Endothelial cell of umbilical vein (primary cell): ENCODE measurements at regions not wholly inside any gene's neighbourhood (a gene's known extent, or its start where the extent isn't known, plus 50 kb on each side); places are given as distances from the start of the nearest gene placed in this dataset.

Source experiments
- BruUV-seq: library from RNA; stranded (reverse); fragments of 400-500 nt; replicated peaks from 2 replicates; lab custom pipeline; 2021; lab: Mats Ljungman, UMichigan
- CTCF ChIA-PET: fragments of 300-600, 350-600 bp; sonication (Branson Sonifier 250); formaldehyde crosslinking; loops from one replicate; lab custom pipeline; 2021; ENCODE audit warnings: antibody characterized with exemption, inconsistent platforms; lab: Charles Lee
- POLR2A ChIA-PET: fragments of 300-600, 350-600 bp; sonication (Branson Sonifier 250); formaldehyde crosslinking; loops from one replicate; lab custom pipeline; 2021; ENCODE audit warnings: antibody characterized with exemption, inconsistent platforms; lab: Charles Lee
- DNase-seq: peaks from one replicate; pipeline ENCODE4 v3.0.0-alpha.2; 2011; ENCODE audit warnings: low read depth, low spot score
- FAIRE-seq: peaks from 2 replicates; lab custom pipeline; 2011; peaks lifted over from hg19 to GRCh38; lab: Jason Lieb, UNC
- H2AFZ ChIP-seq: 2 replicates; pipeline ENCODE4 v1.6.0; 2012; ENCODE audit warnings: low read depth, low read length, control low read depth, inconsistent platforms
- H3K27ac ChIP-seq: 2 replicates; pipeline ENCODE4 v1.5.1; 2011; ENCODE audit warnings: low read depth, mild to moderate bottlenecking, control low read depth, low read length, moderate library complexity; ENCODE audit not compliant: insufficient read depth
- H3K27me3 ChIP-seq, 2 experiments: 2 replicates each; pipeline versions ENCODE4 v1.6.0 to v1.6.1; 2011; ENCODE audit warnings: low read length in 2 of 2, mixed read lengths in 1 of 2; ENCODE audit not compliant: control insufficient read depth in 2 of 2, insufficient read depth in 2 of 2
- H3K36me3 ChIP-seq, 2 experiments: 2 replicates in 1 of 2; 3 replicates in 1 of 2; pipeline ENCODE4 v1.5.1; 2011; ENCODE audit warnings: low read length in 2 of 2, mild to moderate bottlenecking in 1 of 2, moderate library complexity in 1 of 2; ENCODE audit not compliant: control insufficient read depth in 2 of 2, insufficient read depth in 2 of 2; ENCODE audit errors: extremely low read depth in 1 of 2
- H3K4me1 ChIP-seq: 3 replicates; pipeline ENCODE4 v1.5.1; 2011; ENCODE audit warnings: mild to moderate bottlenecking, low read length; ENCODE audit not compliant: control insufficient read depth, insufficient read depth; ENCODE audit errors: extremely low read depth
- H3K4me2 ChIP-seq: 2 replicates; pipeline ENCODE4 v1.6.1; 2011; ENCODE audit warnings: low read length, control low read depth, mixed read lengths; ENCODE audit not compliant: insufficient read depth
- H3K4me3 ChIP-seq, 3 experiments: fragments of 200-600 bp in 1 of 3; sonication (generic), shearing (Covaris generic) in 1 of 3; replicated peaks in 1 of 3; 2 replicates each; pipeline ENCODE4 v1.5.1; 2011 to 2016; ENCODE audit warnings: control low read depth in 3 of 3, low read length in 3 of 3, mild to moderate bottlenecking in 2 of 3, inconsistent platforms in 1 of 3, low read depth in 1 of 3, moderate library complexity in 1 of 3; ENCODE audit not compliant: insufficient read depth in 1 of 3
- H3K79me2 ChIP-seq: 2 replicates; pipeline ENCODE4 v1.6.0; 2012; ENCODE audit warnings: low read length, inconsistent platforms; ENCODE audit not compliant: control insufficient read depth, insufficient read depth
- H3K9ac ChIP-seq: replicated peaks from 2 replicates; pipeline ENCODE3; 2011; ENCODE audit warnings: low read length, control low read depth; ENCODE audit not compliant: insufficient read depth; ENCODE audit errors: extremely low read depth
- H3K9me1 ChIP-seq: replicated peaks from 3 replicates; pipeline ENCODE4 v1.6.0; 2011; ENCODE audit warnings: mild to moderate bottlenecking, low read length; ENCODE audit not compliant: control insufficient read depth, insufficient read depth; ENCODE audit errors: extremely low read depth
- H3K9me3 ChIP-seq: replicated peaks from 2 replicates; pipeline ENCODE4 v1.5.1; 2012; ENCODE audit warnings: low read length, inconsistent platforms; ENCODE audit not compliant: control insufficient read depth, insufficient read depth
- H4K20me1 ChIP-seq: replicated peaks from 2 replicates; pipeline ENCODE3; 2011; ENCODE audit warnings: mild to moderate bottlenecking, low read length; ENCODE audit not compliant: control insufficient read depth, insufficient read depth; ENCODE audit errors: extremely low read depth
- EZH2 ChIP-seq: IDR thresholded peaks from 2 replicates; pipeline ENCODE4 v1.6.1; 2012; ENCODE audit warnings: borderline replicate concordance, low read depth, mild to moderate bottlenecking, moderate library complexity, low read length, inconsistent platforms; ENCODE audit not compliant: severe bottlenecking
- FOS ChIP-seq: IDR thresholded peaks from 2 replicates; pipeline ENCODE4 v1.6.1; 2011; ENCODE audit warnings: mild to moderate bottlenecking, low read length, moderate library complexity, borderline replicate concordance; ENCODE audit not compliant: insufficient read depth
- GATA2 ChIP-seq: IDR thresholded peaks from 2 replicates; pipeline ENCODE4 v1.7.0; 2011; ENCODE audit warnings: low read depth, mild to moderate bottlenecking, moderate library complexity, mixed read lengths, low read length; ENCODE audit not compliant: insufficient read length, insufficient read depth
- JUN ChIP-seq: IDR thresholded peaks from 2 replicates; pipeline ENCODE4 v1.6.1; 2011; ENCODE audit warnings: borderline replicate concordance, low read depth; ENCODE audit not compliant: insufficient read length, insufficient read depth
- MYC ChIP-seq: IDR thresholded peaks from one replicate; pipeline ENCODE4 v1.6.1; 2011; ENCODE audit warnings: mild to moderate bottlenecking, low read depth, low read length
- POLR2A ChIP-seq: IDR thresholded peaks from 2 replicates; pipeline ENCODE4 v1.6.1; 2012; ENCODE audit warnings: low read depth, mild to moderate bottlenecking, control low read depth, low read length
- POLR2AphosphoS5 ChIP-seq: IDR thresholded peaks from 2 replicates; pipeline ENCODE4 v1.6.1; 2012; ENCODE audit warnings: low read depth, mild to moderate bottlenecking, control low read depth, low read length, moderate library complexity; ENCODE audit not compliant: insufficient read depth
- dilution Hi-C: fragments of 300-500 bp; cut with MboI; formaldehyde crosslinking; loops from one replicate; pipeline ENCODE4 v1.15.0; 2019; ENCODE audit warnings: low sequenced_read_pairs; ENCODE audit not compliant: extremely low pct_ligation_motif_present
- intact Hi-C: fragments of 100-400 bp; cut with micrococcal nuclease; formaldehyde crosslinking; loops from one replicate; pipeline ENCODE4 v1.10.0; 2022
- TF ChIP-seq, protein P1 (sequence below), 2 donors: IDR thresholded peaks; 1 replicate in 1 of 2; 2 replicates in 1 of 2; pipeline ENCODE4 v1.5.1; 2011; ENCODE audit warnings: low read length in 2 of 2, mild to moderate bottlenecking in 2 of 2, moderate library complexity in 2 of 2, control low read depth in 1 of 2, inconsistent platforms in 1 of 2, low read depth in 1 of 2; ENCODE audit not compliant: insufficient read depth in 1 of 2; ENCODE audit errors: extremely low read depth in 1 of 2
- TF ChIP-seq, protein P2 (sequence below): IDR thresholded peaks from 2 replicates; pipeline ENCODE4 v1.6.1; 2011; ENCODE audit not compliant: insufficient read depth, insufficient read length

DNA sequence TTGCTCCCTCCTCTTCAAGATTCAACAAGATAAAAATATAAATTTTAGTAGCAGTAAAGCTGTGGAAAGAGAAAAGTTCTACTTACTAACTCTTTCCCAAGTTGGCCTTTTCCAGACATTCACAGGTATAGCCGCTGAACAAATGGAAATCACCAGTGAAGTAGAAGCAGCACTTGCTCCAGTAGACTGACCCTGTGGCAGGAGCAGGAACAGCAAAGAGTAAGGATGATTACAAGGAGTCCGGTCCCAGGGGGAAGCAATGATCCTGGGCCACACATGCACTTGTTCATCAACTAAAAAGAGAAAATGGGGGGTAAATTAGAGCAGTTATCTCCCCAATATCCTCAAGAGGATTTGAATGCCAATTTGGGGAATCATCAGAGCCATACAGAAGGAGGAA is 184.9 kb downstream of the NAF1 start:
- H2AFZ ChIP-seq, result no peak overlapping the region
- no peaks in the 10 kb centered on the region for H4K20me1 ChIP-seq
- no peaks in the 10 kb centered on the region for H3K9me1 ChIP-seq
- intact Hi-C loops (no loop called here), dilution Hi-C loops (no loop called here)
- no peaks in the 10 kb centered on the region for H3K4me1 ChIP-seq
- no peaks in the 10 kb centered on the region for H3K36me3 ChIP-seq
- TF ChIP-seq MYC (no peak), JUN (no peak), POLR2AphosphoS5 (no peak), EZH2 (no peak), GATA2 (no peak), FOS (no peak), POLR2A (no peak)
- TF ChIP-seq, protein P1, sequence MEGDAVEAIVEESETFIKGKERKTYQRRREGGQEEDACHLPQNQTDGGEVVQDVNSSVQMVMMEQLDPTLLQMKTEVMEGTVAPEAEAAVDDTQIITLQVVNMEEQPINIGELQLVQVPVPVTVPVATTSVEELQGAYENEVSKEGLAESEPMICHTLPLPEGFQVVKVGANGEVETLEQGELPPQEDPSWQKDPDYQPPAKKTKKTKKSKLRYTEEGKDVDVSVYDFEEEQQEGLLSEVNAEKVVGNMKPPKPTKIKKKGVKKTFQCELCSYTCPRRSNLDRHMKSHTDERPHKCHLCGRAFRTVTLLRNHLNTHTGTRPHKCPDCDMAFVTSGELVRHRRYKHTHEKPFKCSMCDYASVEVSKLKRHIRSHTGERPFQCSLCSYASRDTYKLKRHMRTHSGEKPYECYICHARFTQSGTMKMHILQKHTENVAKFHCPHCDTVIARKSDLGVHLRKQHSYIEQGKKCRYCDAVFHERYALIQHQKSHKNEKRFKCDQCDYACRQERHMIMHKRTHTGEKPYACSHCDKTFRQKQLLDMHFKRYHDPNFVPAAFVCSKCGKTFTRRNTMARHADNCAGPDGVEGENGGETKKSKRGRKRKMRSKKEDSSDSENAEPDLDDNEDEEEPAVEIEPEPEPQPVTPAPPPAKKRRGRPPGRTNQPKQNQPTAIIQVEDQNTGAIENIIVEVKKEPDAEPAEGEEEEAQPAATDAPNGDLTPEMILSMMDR (IDR thresholded peaks at IDR 0.05; ENCODE audit: extremely low read depth in 1 of 2, insufficient read depth in 1 of 2, low read depth in 1 of 2, low read length in 2 of 2), result no peak
- TF ChIP-seq, protein P2, sequence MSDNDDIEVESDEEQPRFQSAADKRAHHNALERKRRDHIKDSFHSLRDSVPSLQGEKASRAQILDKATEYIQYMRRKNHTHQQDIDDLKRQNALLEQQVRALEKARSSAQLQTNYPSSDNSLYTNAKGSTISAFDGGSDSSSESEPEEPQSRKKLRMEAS, result no peak
- no peak overlapping the region for H3K9ac ChIP-seq
- no peak overlapping the region for H3K4me2 ChIP-seq
- POLR2A ChIA-PET, result no interaction called here
- CTCF ChIA-PET, result no interaction called here
- no peaks in the 10 kb centered on the region for H3K27me3 ChIP-seq
- FAIRE-seq (no peak), DNase-seq (no peak)
- peaks cover 11% of the 10 kb centered on the region for H3K9me3 ChIP-seq
- no peaks in the 10 kb centered on the region for H3K79me2 ChIP-seq
- no peak overlapping the region for H3K4me3 ChIP-seq
- no TSS peak for BruUV-seq
- no peak overlapping the region for H3K27ac ChIP-seq
